Sigmoid colon (tissue), 4 donors: ENCODE measurements at regions not wholly inside any gene's neighbourhood (a gene's known extent, or its start where the extent isn't known, plus 50 kb on each side); places are given as distances from the start of the nearest gene placed in this dataset.

Source experiments
- EP300 ChIP-seq, 4 donors: sonication (generic); formaldehyde crosslinking; IDR thresholded peaks; one replicate each; pipeline ENCODE4 v1.6.1; 2017; ENCODE audit warnings: antibody characterized with exemption in 4 of 4
- POLR2A ChIP-seq, 2 donors: fragments of 450-650 bp; IDR thresholded peaks; one replicate each; pipeline ENCODE4 v1.6.1; 2016; ENCODE audit warnings: antibody characterized with exemption in 2 of 2, mild to moderate bottlenecking in 2 of 2, moderate library complexity in 2 of 2
- POLR2AphosphoS5 ChIP-seq, 4 donors: sonication (generic); formaldehyde crosslinking; IDR thresholded peaks; one replicate each; pipeline ENCODE4 v1.6.1; 2017; ENCODE audit warnings: antibody characterized with exemption in 4 of 4
- TF ChIP-seq, protein P1 (sequence below), 4 experiments: fragments of 450-650 bp in 3 of 4; fragments of 200-600 bp in 1 of 4; IDR thresholded peaks; one replicate each; pipeline ENCODE4 v1.5.1; 2016 to 2019; ENCODE audit warnings: antibody characterized with exemption in 4 of 4, mild to moderate bottlenecking in 3 of 4, moderate library complexity in 2 of 4

GRCh38 chr2:83015900-83016299 lies 1443.2 kb downstream of the SUCLG1 start:
- TF ChIP-seq, protein P1, sequence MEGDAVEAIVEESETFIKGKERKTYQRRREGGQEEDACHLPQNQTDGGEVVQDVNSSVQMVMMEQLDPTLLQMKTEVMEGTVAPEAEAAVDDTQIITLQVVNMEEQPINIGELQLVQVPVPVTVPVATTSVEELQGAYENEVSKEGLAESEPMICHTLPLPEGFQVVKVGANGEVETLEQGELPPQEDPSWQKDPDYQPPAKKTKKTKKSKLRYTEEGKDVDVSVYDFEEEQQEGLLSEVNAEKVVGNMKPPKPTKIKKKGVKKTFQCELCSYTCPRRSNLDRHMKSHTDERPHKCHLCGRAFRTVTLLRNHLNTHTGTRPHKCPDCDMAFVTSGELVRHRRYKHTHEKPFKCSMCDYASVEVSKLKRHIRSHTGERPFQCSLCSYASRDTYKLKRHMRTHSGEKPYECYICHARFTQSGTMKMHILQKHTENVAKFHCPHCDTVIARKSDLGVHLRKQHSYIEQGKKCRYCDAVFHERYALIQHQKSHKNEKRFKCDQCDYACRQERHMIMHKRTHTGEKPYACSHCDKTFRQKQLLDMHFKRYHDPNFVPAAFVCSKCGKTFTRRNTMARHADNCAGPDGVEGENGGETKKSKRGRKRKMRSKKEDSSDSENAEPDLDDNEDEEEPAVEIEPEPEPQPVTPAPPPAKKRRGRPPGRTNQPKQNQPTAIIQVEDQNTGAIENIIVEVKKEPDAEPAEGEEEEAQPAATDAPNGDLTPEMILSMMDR (IDR thresholded peaks at IDR 0.05), result no peak
- TF ChIP-seq POLR2A (IDR thresholded peaks at IDR 0.05), result no peak
- no peak for TF ChIP-seq POLR2AphosphoS5 (IDR thresholded peaks at IDR 0.05)
- no peak for TF ChIP-seq EP300 (IDR thresholded peaks at IDR 0.05)
